NT2/D1 (cell line): ENCODE measurements at regions not wholly inside any gene's neighbourhood (a gene's known extent, or its start where the extent isn't known, plus 50 kb on each side); places are given as distances from the start of the nearest gene placed in this dataset.

Experiments
- DNase-seq: peaks from one replicate; pipeline ENCODE4 v3.0.0-alpha.2; 2011; ENCODE audit warnings: low read depth, low spot score
- H3K27me3 ChIP-seq: 2 replicates; pipeline ENCODE4 v1.6.0; 2011; ENCODE audit warnings: mild to moderate bottlenecking; ENCODE audit not compliant: insufficient read length, insufficient read depth
- H3K36me3 ChIP-seq: 2 replicates; pipeline ENCODE4 v1.6.1; 2011; ENCODE audit warnings: mild to moderate bottlenecking, low read length, mixed read lengths; ENCODE audit not compliant: insufficient read depth, insufficient read length
- H3K4me1 ChIP-seq: 2 replicates; pipeline ENCODE4 v1.5.1; 2011; ENCODE audit not compliant: insufficient read depth, insufficient read length
- H3K4me3 ChIP-seq: 2 replicates; pipeline ENCODE4 v1.5.1; 2011; ENCODE audit warnings: low read depth; ENCODE audit not compliant: insufficient read length
- H3K9ac ChIP-seq: 2 replicates; pipeline ENCODE4 v1.6.0; 2011; ENCODE audit warnings: low read depth; ENCODE audit not compliant: insufficient read length
- H3K9me3 ChIP-seq: 2 replicates; pipeline ENCODE4 v1.5.1; 2011; ENCODE audit warnings: mild to moderate bottlenecking, low read length; ENCODE audit not compliant: insufficient read depth
- SUZ12 ChIP-seq: IDR thresholded peaks from 2 replicates; pipeline ENCODE4 v1.6.1; 2011; ENCODE audit not compliant: insufficient read length, insufficient read depth; ENCODE audit errors: extremely low read depth
- YY1 ChIP-seq: IDR thresholded peaks from 2 replicates; pipeline ENCODE4 v1.6.1; 2011; ENCODE audit not compliant: insufficient read length, insufficient read depth
- ZNF274 ChIP-seq: IDR thresholded peaks from 2 replicates; pipeline ENCODE4 v1.6.1; 2011; ENCODE audit warnings: mild to moderate bottlenecking, low read depth, low read length

GRCh38 chr1:201596101-201596868 is 57.4 kb downstream of the NAV1 start:
- Histone ChIP-seq H3K36me3 (no peaks in the 10 kb centered on the region), H3K4me1 (peaks cover 21% of the 10 kb centered on the region), H3K27me3 (peaks cover 2% of the 10 kb centered on the region), H3K9me3 (no peaks in the 10 kb centered on the region), H3K9ac (no peak overlapping the region), H3K4me3 (no peak overlapping the region)
- TF ChIP-seq YY1: no peak
- no peak for TF ChIP-seq SUZ12
- no peak for TF ChIP-seq ZNF274
- DNase-seq: no peak

- Histone ChIP-seq H3K4me1 (peaks cover 9% of the 10 kb centered on the region), H3K36me3 (no peaks in the 10 kb centered on the region), H3K4me3 (no peak overlapping the region), H3K9ac (no peak overlapping the region), H3K9me3 (no peaks in the 10 kb centered on the region), H3K27me3 (peaks cover 2% of the 10 kb centered on the region)
- DNase-seq: no peak
- TF ChIP-seq SUZ12 (no peak), YY1 (no peak), ZNF274 (no peak)
These were observed 58.8 kb downstream of the NAV1 start for GRCh38 chr1:201597551-201598230.

- Histone ChIP-seq H3K9ac (no peak overlapping the region), H3K4me1 (peaks cover 4% of the 10 kb centered on the region), H3K36me3 (no peaks in the 10 kb centered on the region), H3K27me3 (peaks cover 2% of the 10 kb centered on the region), H3K9me3 (no peaks in the 10 kb centered on the region), H3K4me3 (no peak overlapping the region)
- no peak for TF ChIP-seq SUZ12
- TF ChIP-seq YY1: no peak
- no peak for TF ChIP-seq ZNF274
- no peak for DNase-seq
These were observed 59.5 kb downstream of the NAV1 start for GRCh38 chr1:201598396-201598795.

GRCh38 chr1:201598973-201599372 is 60.0 kb downstream of the NAV1 start:
- no peak for TF ChIP-seq SUZ12
- no peak for TF ChIP-seq YY1
- TF ChIP-seq ZNF274: no peak
- Histone ChIP-seq H3K9me3 (no peaks in the 10 kb centered on the region), H3K4me1 (peaks cover 6% of the 10 kb centered on the region), H3K27me3 (peaks cover 2% of the 10 kb centered on the region), H3K9ac (no peak overlapping the region), H3K4me3 (no peak overlapping the region), H3K36me3 (no peaks in the 10 kb centered on the region)
- DNase-seq: no peak

GRCh38 chr1:201599548-201599947 is 60.6 kb downstream of the NAV1 start:
- Histone ChIP-seq H3K4me3 (no peak overlapping the region), H3K9me3 (no peaks in the 10 kb centered on the region), H3K27me3 (peaks cover 2% of the 10 kb centered on the region), H3K9ac (no peak overlapping the region), H3K36me3 (no peaks in the 10 kb centered on the region), H3K4me1 (peaks cover 6% of the 10 kb centered on the region)
- DNase-seq: no peak
- TF ChIP-seq YY1: no peak
- no peak for TF ChIP-seq SUZ12
- TF ChIP-seq ZNF274: no peak

- no peak overlapping the region for H3K9ac ChIP-seq
- H3K36me3 ChIP-seq: no peaks in the 10 kb centered on the region
- H3K4me3 ChIP-seq: no peak overlapping the region
- TF ChIP-seq YY1 (no peak), SUZ12 (no peak), ZNF274 (no peak)
- H3K4me1 ChIP-seq: peaks cover 2% of the 10 kb centered on the region
- DNase-seq: no peak
- H3K27me3 ChIP-seq: peaks cover 7% of the 10 kb centered on the region
- no peaks in the 10 kb centered on the region for H3K9me3 ChIP-seq
These were observed 63.7 kb downstream of the NAV1 start for GRCh38 chr1:201602413-201603265.

GRCh38 chr1:201603613-201604232 is 64.8 kb downstream of the NAV1 start:
- Histone ChIP-seq H3K27me3 (peaks cover 7% of the 10 kb centered on the region), H3K9ac (no peak overlapping the region), H3K36me3 (no peaks in the 10 kb centered on the region), H3K4me1 (peaks cover 5% of the 10 kb centered on the region), H3K9me3 (no peaks in the 10 kb centered on the region), H3K4me3 (no peak overlapping the region)
- no peak for TF ChIP-seq ZNF274
- no peak for TF ChIP-seq YY1
- no peak for TF ChIP-seq SUZ12
- DNase-seq: no peak
